NCI-H1417 (cell line): ENCODE measurements at regions not wholly inside any gene's neighbourhood (a gene's known extent, or its start where the extent isn't known, plus 50 kb on each side); places are given as distances from the start of the nearest gene placed in this dataset.

ENCODE experiments used
- DNase-seq, 3 experiments: peaks; one replicate each; lab custom pipeline; 2025; lab: John Stamatoyannopoulos, UW

GRCh38 chr3:180188512-180189309 lies 152.0 kb upstream of the PEX5L start:
- DNase-seq: no peak

GRCh38 chr3:180189310-180189648 lies 152.5 kb upstream of the PEX5L start:
- no peak for DNase-seq

GRCh38 chr3:180196658-180197057 lies 159.9 kb upstream of the PEX5L start:
- DNase-seq: no peak

GRCh38 chr3:180199417-180199995 lies 162.8 kb upstream of the PEX5L start:
- DNase-seq: peak in 2 of 3 experiments; percentile 22 to 68

- DNase-seq: no peak
Observed at GRCh38 chr3:180215866-180216265, 179.1 kb upstream of the PEX5L start.

GRCh38 chr3:180223268-180223667 lies 186.5 kb upstream of the PEX5L start:
- DNase-seq: no peak

GRCh38 chr3:180229113-180229512 lies 192.4 kb upstream of the PEX5L start:
- DNase-seq: peak in 1 of 3 experiments; percentile 17

- no peak for DNase-seq
Observed at GRCh38 chr3:180239939-180240338, 203.2 kb upstream of the PEX5L start.

GRCh38 chr3:180246688-180247195 lies 210.0 kb upstream of the PEX5L start:
- DNase-seq: no peak

- DNase-seq: peak in 1 of 3 experiments; percentile 14
Observed at GRCh38 chr3:180250172-180250571, 213.4 kb upstream of the PEX5L start.

- DNase-seq: peak; percentile 9 to 71 (median 25)
Observed at GRCh38 chr3:180252683-180253082, 215.9 kb upstream of the PEX5L start.

- no peak for DNase-seq
Observed at GRCh38 chr3:180253283-180253682, 216.5 kb upstream of the PEX5L start.

GRCh38 chr3:180264479-180264878 lies 227.7 kb upstream of the PEX5L start:
- DNase-seq: no peak

- no peak for DNase-seq
Observed at GRCh38 chr3:180265551-180265950, 228.8 kb upstream of the PEX5L start.

- no peak for DNase-seq
Observed at GRCh38 chr3:180267202-180267843, 230.6 kb upstream of the PEX5L start.

- no peak for DNase-seq
Observed at GRCh38 chr3:180274536-180274935, 237.8 kb upstream of the PEX5L start.

- DNase-seq: no peak
Observed at GRCh38 chr3:180275176-180275575, 238.4 kb upstream of the PEX5L start.

GRCh38 chr3:180277041-180277440 lies 240.3 kb upstream of the PEX5L start:
- DNase-seq: no peak

GRCh38 chr3:180278583-180279188 lies 241.9 kb upstream of the PEX5L start:
- no peak for DNase-seq

GRCh38 chr3:180280555-180280954 lies 243.8 kb upstream of the PEX5L start:
- DNase-seq: no peak

- DNase-seq: no peak
Observed at GRCh38 chr3:180282386-180282785, 245.6 kb upstream of the PEX5L start.

GRCh38 chr3:180283251-180283650 lies 246.5 kb upstream of the PEX5L start:
- no peak for DNase-seq
